Sigmoid colon (tissue), 4 donors: ENCODE measurements at regions not wholly inside any gene's neighbourhood (a gene's known extent, or its start where the extent isn't known, plus 50 kb on each side); places are given as distances from the start of the nearest gene placed in this dataset.

Source experiments
- EP300 ChIP-seq, 4 donors: sonication (generic); formaldehyde crosslinking; IDR thresholded peaks; one replicate each; pipeline ENCODE4 v1.6.1; 2017; ENCODE audit warnings: antibody characterized with exemption in 4 of 4
- POLR2AphosphoS5 ChIP-seq, 4 donors: sonication (generic); formaldehyde crosslinking; IDR thresholded peaks; one replicate each; pipeline ENCODE4 v1.6.1; 2017; ENCODE audit warnings: antibody characterized with exemption in 4 of 4
- TF ChIP-seq, protein P1 (sequence below), 4 experiments: fragments of 450-650 bp in 3 of 4; fragments of 200-600 bp in 1 of 4; IDR thresholded peaks; one replicate each; pipeline ENCODE4 v1.5.1; 2016 to 2019; ENCODE audit warnings: antibody characterized with exemption in 4 of 4, mild to moderate bottlenecking in 3 of 4, moderate library complexity in 2 of 4

GRCh38 chr1:163604896-163605295 lies 283.1 kb downstream of the NUF2 start:
- TF ChIP-seq, protein P1, sequence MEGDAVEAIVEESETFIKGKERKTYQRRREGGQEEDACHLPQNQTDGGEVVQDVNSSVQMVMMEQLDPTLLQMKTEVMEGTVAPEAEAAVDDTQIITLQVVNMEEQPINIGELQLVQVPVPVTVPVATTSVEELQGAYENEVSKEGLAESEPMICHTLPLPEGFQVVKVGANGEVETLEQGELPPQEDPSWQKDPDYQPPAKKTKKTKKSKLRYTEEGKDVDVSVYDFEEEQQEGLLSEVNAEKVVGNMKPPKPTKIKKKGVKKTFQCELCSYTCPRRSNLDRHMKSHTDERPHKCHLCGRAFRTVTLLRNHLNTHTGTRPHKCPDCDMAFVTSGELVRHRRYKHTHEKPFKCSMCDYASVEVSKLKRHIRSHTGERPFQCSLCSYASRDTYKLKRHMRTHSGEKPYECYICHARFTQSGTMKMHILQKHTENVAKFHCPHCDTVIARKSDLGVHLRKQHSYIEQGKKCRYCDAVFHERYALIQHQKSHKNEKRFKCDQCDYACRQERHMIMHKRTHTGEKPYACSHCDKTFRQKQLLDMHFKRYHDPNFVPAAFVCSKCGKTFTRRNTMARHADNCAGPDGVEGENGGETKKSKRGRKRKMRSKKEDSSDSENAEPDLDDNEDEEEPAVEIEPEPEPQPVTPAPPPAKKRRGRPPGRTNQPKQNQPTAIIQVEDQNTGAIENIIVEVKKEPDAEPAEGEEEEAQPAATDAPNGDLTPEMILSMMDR (IDR thresholded peaks at IDR 0.05) = no peak
- no peak for TF ChIP-seq POLR2AphosphoS5 (IDR thresholded peaks at IDR 0.05)
- TF ChIP-seq EP300 (IDR thresholded peaks at IDR 0.05) = no peak
